B cell (primary cell): ENCODE measurements at regions not wholly inside any gene's neighbourhood (a gene's known extent, or its start where the extent isn't known, plus 50 kb on each side); places are given as distances from the start of the nearest gene placed in this dataset.

Experiments
- ATAC-seq: fragments of 200-7000 bp; cut with Tn5 transposase; one replicate; pipeline ENCODE4 v1.10.0; 2021; ENCODE audit warnings: low read depth, mild to moderate bottlenecking, moderate number of reproducible peaks, moderate library complexity
- CTCF ChIA-PET: fragments of 350-600 bp; sonication (Branson Sonifier 250); formaldehyde crosslinking; loops from one replicate; lab custom pipeline; 2021; ENCODE audit warnings: antibody characterized with exemption, inconsistent platforms; lab: Charles Lee
- POLR2A ChIA-PET: fragments of 350-600 bp; sonication (Branson Sonifier 250); formaldehyde crosslinking; loops from one replicate; lab custom pipeline; 2021; ENCODE audit warnings: antibody characterized with exemption; lab: Charles Lee
- DNase-seq: peaks from one replicate; pipeline ENCODE4 v3.0.0; 2013
- H2AFZ ChIP-seq: 2 replicates; pipeline ENCODE4 v1.6.1; 2012; ENCODE audit warnings: mild to moderate bottlenecking, low read depth, low read length; ENCODE audit not compliant: insufficient read depth, poor library complexity, severe bottlenecking
- H3K27ac ChIP-seq, 2 donors: 1 replicate in 1 of 2; 2 replicates in 1 of 2; pipeline ENCODE4 v1.5.1; 2012 to 2013; ENCODE audit warnings: low read length in 2 of 2, mild to moderate bottlenecking in 2 of 2, moderate library complexity in 1 of 2
- H3K27me3 ChIP-seq, 4 experiments: fragments of 200-600 bp in 1 of 4; sonication (generic) in 1 of 4; replicated peaks in 1 of 4; 1 replicate in 2 of 4; 2 replicates in 2 of 4; pipeline versions ENCODE4 v1.6.1 to v1.7.0; 2013 to 2016; ENCODE audit warnings: low read length in 3 of 4, mild to moderate bottlenecking in 2 of 4, mixed read lengths in 1 of 4, moderate library complexity in 1 of 4; ENCODE audit not compliant: insufficient read depth in 4 of 4, control insufficient read depth in 3 of 4; ENCODE audit errors: control extremely low read depth in 1 of 4
- H3K36me3 ChIP-seq, 2 experiments: replicated peaks in 1 of 2; 1 replicate in 1 of 2; 2 replicates in 1 of 2; pipeline versions ENCODE4 v1.6.1 to v1.7.1; 2013; ENCODE audit warnings: low read length in 1 of 2; ENCODE audit not compliant: insufficient read depth in 2 of 2, control insufficient read depth in 1 of 2; ENCODE audit errors: control extremely low read depth in 1 of 2, extremely low read depth in 1 of 2
- H3K4me1 ChIP-seq, 2 donors: fragments of 200-600 bp in 1 of 2; sonication (generic) in 1 of 2; 1 replicate in 1 of 2; 2 replicates in 1 of 2; pipeline versions ENCODE4 v1.5.1 to v1.6.1; 2013 to 2017; ENCODE audit warnings: low read length in 2 of 2; ENCODE audit not compliant: control insufficient read depth in 2 of 2, insufficient read depth in 2 of 2
- H3K4me2 ChIP-seq: replicated peaks from 2 replicates; pipeline ENCODE3; 2012; ENCODE audit warnings: mild to moderate bottlenecking, low read depth, low read length; ENCODE audit not compliant: poor library complexity, severe bottlenecking
- H3K4me3 ChIP-seq, 5 experiments: fragments of 200-600 bp in 1 of 5; sonication (generic) in 1 of 5; 1 replicate in 3 of 5; 2 replicates in 2 of 5; pipeline versions ENCODE4 v1.5.1 to v1.7.0; 2011 to 2016; ENCODE audit warnings: low read length in 4 of 5, mild to moderate bottlenecking in 4 of 5, low read depth in 2 of 5, control low read depth in 1 of 5, moderate library complexity in 1 of 5; ENCODE audit not compliant: insufficient read depth in 1 of 5; ENCODE audit errors: control extremely low read depth in 1 of 5, extremely low read depth in 1 of 5
- H3K79me2 ChIP-seq: fragments of 200-600 bp; sonication (generic); one replicate; pipeline ENCODE4 v1.6.0; 2016; ENCODE audit warnings: low read length; ENCODE audit not compliant: control insufficient read depth, insufficient read depth
- H3K9ac ChIP-seq: fragments of 200-600 bp; sonication (generic); 2 replicates; pipeline ENCODE4 v1.6.1; 2017; ENCODE audit warnings: mild to moderate bottlenecking, low read length, moderate library complexity
- H3K9me3 ChIP-seq, 3 donors: one replicate each; pipeline versions ENCODE4 v1.6.1 to v1.7.1; 2013; ENCODE audit warnings: low read length in 2 of 3; ENCODE audit not compliant: control insufficient read depth in 2 of 3, insufficient read depth in 1 of 3; ENCODE audit errors: control extremely low read depth in 1 of 3
- H4K20me1 ChIP-seq: 2 replicates; pipeline ENCODE4 v1.6.0; 2012; ENCODE audit warnings: mild to moderate bottlenecking, low read length; ENCODE audit not compliant: insufficient read depth, control insufficient read depth, poor library complexity, severe bottlenecking
- H3K27ac Mint-ChIP-seq: one replicate; pipeline ENCODE4 v1.8.0; 2021; ENCODE audit warnings: mixed read lengths
- H3K27me3 Mint-ChIP-seq: one replicate; pipeline ENCODE4 v1.8.0; 2021; ENCODE audit warnings: mixed read lengths
- H3K4me1 Mint-ChIP-seq: one replicate; pipeline ENCODE4 v1.8.0; 2021; ENCODE audit warnings: mixed read lengths
- H3K4me3 Mint-ChIP-seq: one replicate; pipeline ENCODE4 v1.8.0; 2021; ENCODE audit warnings: mixed read lengths
- H3K9me3 Mint-ChIP-seq: one replicate; pipeline ENCODE4 v1.8.0; 2022; ENCODE audit warnings: mixed read lengths; ENCODE audit not compliant: insufficient read depth
- EZH2 ChIP-seq: IDR thresholded peaks from 2 replicates; pipeline ENCODE4 v1.6.1; 2012; ENCODE audit warnings: borderline replicate concordance, low read depth, mild to moderate bottlenecking, moderate library complexity, low read length; ENCODE audit not compliant: insufficient read depth, poor library complexity, severe bottlenecking
- WGBS: methylation state at CpG from one replicate; pipeline ENCODE4 v1.1.5; 2013; ENCODE audit warnings: missing lambda C conversion rate; ENCODE audit not compliant: insufficient coverage; 5-methylcytosine and 5-hydroxymethylcytosine counted together
- intact Hi-C: fragments of 100-400 bp; cut with micrococcal nuclease; formaldehyde crosslinking; loops from one replicate; pipeline ENCODE4 v1.10.0; 2022
- TF ChIP-seq, protein P1 (sequence below): fragments of 200-600 bp; IDR thresholded peaks from one replicate; pipeline ENCODE4 v1.8.0; 2022; ENCODE audit warnings: antibody characterized with exemption, mild to moderate bottlenecking

DNA sequence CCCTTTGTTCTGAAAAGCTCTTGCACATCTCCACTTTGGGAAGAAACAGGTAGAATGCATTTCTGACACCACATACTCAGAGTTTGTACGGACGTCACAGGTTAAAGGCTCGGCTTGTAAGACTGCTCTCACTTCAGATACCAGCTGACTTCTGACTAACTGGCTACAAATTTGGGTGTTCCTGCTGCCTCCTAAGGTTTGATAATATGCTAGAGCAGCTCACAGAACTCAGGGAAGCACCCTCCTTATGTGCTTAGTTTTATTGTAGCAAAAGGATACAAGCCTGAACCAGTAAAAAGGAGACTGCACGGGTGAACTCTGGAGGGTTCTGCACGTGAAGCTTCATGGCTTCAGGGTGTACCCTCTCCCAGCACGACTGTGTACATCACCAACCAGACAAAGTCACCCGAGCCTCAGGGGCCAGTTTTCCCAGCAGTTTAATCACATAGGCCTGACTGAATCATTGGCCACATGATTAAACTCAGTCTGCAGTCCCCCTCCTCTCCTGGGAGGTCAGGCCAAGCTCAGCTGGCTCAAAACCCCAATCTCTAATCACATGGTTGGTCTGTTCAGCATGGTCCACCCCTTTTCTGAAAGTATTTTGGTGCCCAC is 749.5 kb upstream of the RAB6C start:
- DNase-seq (no peak), ATAC-seq (no peak)
- no peak overlapping the region for H3K27ac Mint-ChIP-seq
- Histone ChIP-seq H3K4me1 (no peaks in the 10 kb centered on the region), H4K20me1 (no peaks in the 10 kb centered on the region), H3K27ac (no peak overlapping the region), H2AFZ (no peak overlapping the region), H3K79me2 (no peaks in the 10 kb centered on the region), H3K9me3 (no peaks in the 10 kb centered on the region), H3K9ac (no peak overlapping the region), H3K4me2 (no peak overlapping the region), H3K27me3 (peaks cover 0 to 3% (median 0%) of the 10 kb centered on the region in 4 experiments), H3K36me3 (no peaks in the 10 kb centered on the region), H3K4me3 (no peak overlapping the region)
- no peaks in the 10 kb centered on the region for H3K9me3 Mint-ChIP-seq
- ChIA-PET CTCF (no interaction called here), POLR2A (no interaction called here)
- intact Hi-C loops = no loop called here
- H3K4me3 Mint-ChIP-seq = no peak overlapping the region
- TF ChIP-seq, protein P1, sequence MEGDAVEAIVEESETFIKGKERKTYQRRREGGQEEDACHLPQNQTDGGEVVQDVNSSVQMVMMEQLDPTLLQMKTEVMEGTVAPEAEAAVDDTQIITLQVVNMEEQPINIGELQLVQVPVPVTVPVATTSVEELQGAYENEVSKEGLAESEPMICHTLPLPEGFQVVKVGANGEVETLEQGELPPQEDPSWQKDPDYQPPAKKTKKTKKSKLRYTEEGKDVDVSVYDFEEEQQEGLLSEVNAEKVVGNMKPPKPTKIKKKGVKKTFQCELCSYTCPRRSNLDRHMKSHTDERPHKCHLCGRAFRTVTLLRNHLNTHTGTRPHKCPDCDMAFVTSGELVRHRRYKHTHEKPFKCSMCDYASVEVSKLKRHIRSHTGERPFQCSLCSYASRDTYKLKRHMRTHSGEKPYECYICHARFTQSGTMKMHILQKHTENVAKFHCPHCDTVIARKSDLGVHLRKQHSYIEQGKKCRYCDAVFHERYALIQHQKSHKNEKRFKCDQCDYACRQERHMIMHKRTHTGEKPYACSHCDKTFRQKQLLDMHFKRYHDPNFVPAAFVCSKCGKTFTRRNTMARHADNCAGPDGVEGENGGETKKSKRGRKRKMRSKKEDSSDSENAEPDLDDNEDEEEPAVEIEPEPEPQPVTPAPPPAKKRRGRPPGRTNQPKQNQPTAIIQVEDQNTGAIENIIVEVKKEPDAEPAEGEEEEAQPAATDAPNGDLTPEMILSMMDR = no peak
- no peak for TF ChIP-seq EZH2
- H3K27me3 Mint-ChIP-seq = no peaks in the 10 kb centered on the region
- no peaks in the 10 kb centered on the region for H3K4me1 Mint-ChIP-seq
- 91% methylated on average over 7 of the region's 7 CpGs for WGBS

DNA sequence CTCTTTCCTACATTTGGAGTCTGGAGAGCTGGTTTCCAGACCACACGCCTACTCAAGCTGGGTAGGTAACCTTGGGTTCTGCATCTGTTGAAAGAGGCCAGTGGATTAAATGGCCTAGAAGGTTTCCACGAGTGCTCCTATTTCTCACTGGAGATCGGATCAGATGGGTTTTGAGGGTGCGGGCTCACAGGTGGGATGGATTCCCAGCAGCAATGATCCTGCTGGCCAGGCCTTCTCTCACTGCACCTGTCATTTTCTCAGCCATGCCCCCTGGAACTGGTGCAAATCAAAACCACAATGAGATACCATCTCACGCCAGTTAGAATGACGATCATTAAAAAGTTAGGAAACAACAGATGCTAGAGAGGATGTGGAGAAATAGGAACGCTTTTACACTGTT is 747.5 kb upstream of the RAB6C start:
- ChIA-PET POLR2A (no interaction called here), CTCF (no interaction called here)
- no peak overlapping the region for H3K9ac ChIP-seq
- Mint-ChIP-seq H3K27me3 (peaks cover 7% of the 10 kb centered on the region), H3K4me3 (no peak overlapping the region), H3K9me3 (peaks cover 7% of the 10 kb centered on the region), H3K27ac (no peak overlapping the region), H3K4me1 (no peaks in the 10 kb centered on the region)
- ATAC-seq = no peak
- TF ChIP-seq, protein P1 = no peak
- TF ChIP-seq EZH2 = no peak
- H3K27ac ChIP-seq = no peak overlapping the region
- peaks cover 0 to 3% (median 0%) of the 10 kb centered on the region in 4 experiments for H3K27me3 ChIP-seq
- WGBS = 100% methylated on average over 2 of the region's 7 CpGs
- H3K79me2 ChIP-seq = no peaks in the 10 kb centered on the region
- no peak overlapping the region for H3K4me3 ChIP-seq
- intact Hi-C loops = no loop called here
- DNase-seq = no peak
- H2AFZ ChIP-seq = no peak overlapping the region
- no peaks in the 10 kb centered on the region for H3K4me1 ChIP-seq
- no peaks in the 10 kb centered on the region for H4K20me1 ChIP-seq
- H3K4me2 ChIP-seq = no peak overlapping the region
- H3K36me3 ChIP-seq = no peaks in the 10 kb centered on the region
- H3K9me3 ChIP-seq = peaks cover 0 to 3% (median 0%) of the 10 kb centered on the region in 3 donors
